Breast epithelium (tissue), 3 donors: ENCODE measurements at regions not wholly inside any gene's neighbourhood (a gene's known extent, or its start where the extent isn't known, plus 50 kb on each side); places are given as distances from the start of the nearest gene placed in this dataset.

Source experiments
- POLR2A ChIP-seq: fragments of 450-650 bp; IDR thresholded peaks from one replicate; pipeline ENCODE4 v1.6.1; 2016; ENCODE audit warnings: antibody characterized with exemption, mild to moderate bottlenecking, moderate library complexity
- POLR2AphosphoS5 ChIP-seq, 3 donors: sonication (generic); formaldehyde crosslinking; IDR thresholded peaks; one replicate each; pipeline ENCODE4 v1.6.1; 2017; ENCODE audit warnings: antibody characterized with exemption in 3 of 3
- TF ChIP-seq, protein P1 (sequence below), 3 donors: fragments of 450-650 bp; IDR thresholded peaks; one replicate each; pipeline ENCODE4 v1.5.1; 2016 to 2017; ENCODE audit warnings: antibody characterized with exemption in 3 of 3, mild to moderate bottlenecking in 3 of 3, moderate library complexity in 3 of 3

DNA sequence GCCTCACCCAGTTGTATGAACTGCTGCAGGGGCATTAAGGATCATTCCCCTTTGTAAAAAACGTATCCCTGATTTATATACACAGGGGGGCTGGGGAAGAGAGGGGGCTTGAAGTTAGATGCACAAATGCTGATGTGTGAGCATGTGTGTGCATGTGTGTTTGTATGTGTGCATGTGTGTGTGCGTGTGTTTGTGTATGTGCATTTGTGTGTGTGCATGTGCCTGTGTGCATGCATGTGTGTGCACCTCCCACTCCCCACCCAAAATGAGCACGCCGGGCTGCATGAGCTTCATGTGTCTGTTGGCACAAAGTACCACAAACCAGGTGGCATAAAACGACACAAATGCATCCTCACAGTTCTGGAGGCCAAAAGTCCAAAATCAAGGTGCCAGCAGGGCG, 1315.2 kb downstream of the TBC1D22A start:
- TF ChIP-seq POLR2A (no peak), POLR2AphosphoS5 (IDR thresholded peaks at IDR 0.05) (no peak)
- TF ChIP-seq, protein P1, sequence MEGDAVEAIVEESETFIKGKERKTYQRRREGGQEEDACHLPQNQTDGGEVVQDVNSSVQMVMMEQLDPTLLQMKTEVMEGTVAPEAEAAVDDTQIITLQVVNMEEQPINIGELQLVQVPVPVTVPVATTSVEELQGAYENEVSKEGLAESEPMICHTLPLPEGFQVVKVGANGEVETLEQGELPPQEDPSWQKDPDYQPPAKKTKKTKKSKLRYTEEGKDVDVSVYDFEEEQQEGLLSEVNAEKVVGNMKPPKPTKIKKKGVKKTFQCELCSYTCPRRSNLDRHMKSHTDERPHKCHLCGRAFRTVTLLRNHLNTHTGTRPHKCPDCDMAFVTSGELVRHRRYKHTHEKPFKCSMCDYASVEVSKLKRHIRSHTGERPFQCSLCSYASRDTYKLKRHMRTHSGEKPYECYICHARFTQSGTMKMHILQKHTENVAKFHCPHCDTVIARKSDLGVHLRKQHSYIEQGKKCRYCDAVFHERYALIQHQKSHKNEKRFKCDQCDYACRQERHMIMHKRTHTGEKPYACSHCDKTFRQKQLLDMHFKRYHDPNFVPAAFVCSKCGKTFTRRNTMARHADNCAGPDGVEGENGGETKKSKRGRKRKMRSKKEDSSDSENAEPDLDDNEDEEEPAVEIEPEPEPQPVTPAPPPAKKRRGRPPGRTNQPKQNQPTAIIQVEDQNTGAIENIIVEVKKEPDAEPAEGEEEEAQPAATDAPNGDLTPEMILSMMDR (IDR thresholded peaks at IDR 0.05), result no peak
